ENCODE measurements at regions not wholly inside any gene's neighbourhood (a gene's known extent, or its start where the extent isn't known, plus 50 kb on each side); places are given as distances from the start of the nearest gene placed in this dataset.
"Not testable (repeated sequence)": the region's sequence is repeated elsewhere in the genome, so short reads cannot be mapped to it uniquely, and the experiment has no call there.

DNA sequence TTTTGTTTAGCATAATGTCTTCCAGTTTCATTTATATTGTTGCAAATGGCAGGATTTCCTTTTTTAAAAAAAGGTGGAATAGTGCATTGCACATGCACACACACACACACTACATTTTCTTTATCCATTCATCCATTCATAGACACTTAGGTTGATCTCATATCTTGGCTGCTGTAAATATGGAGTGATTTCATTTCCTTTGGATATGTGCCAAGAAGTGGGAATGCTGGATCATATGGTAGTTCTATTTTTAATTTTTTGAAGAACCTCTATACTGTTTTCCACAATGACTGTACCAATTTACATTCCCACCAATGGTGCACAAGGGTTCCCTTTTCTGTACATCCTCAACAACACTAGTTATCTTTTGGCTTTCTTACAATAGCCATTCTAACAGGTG lies 68.9 kb downstream of the EBLN1 start:
- DNase-seq, result peak in 1 of 2 donors; percentile 50
- Histone ChIP-seq H3K36me3 (no peaks in the 10 kb centered on the region), H3K27me3 (no peaks in the 10 kb centered on the region), H3K4me1 (no peaks in the 10 kb centered on the region), H3K9me3 (peaks cover 0 to 25% (median 20%) of the 10 kb centered on the region in 4 donors), H3K27ac (no peak overlapping the region), H3K4me3 (no peak overlapping the region)
- intact Hi-C loops (cut with DNase I; ENCODE audit: low total_unique reads), result no loop called here
- TF ChIP-seq POLR2AphosphoS5 (IDR thresholded peaks at IDR 0.05) (no peak), POLR2A (IDR thresholded peaks at IDR 0.05) (no peak), EP300 (IDR thresholded peaks at IDR 0.05) (no peak)
- TF ChIP-seq, protein P1, sequence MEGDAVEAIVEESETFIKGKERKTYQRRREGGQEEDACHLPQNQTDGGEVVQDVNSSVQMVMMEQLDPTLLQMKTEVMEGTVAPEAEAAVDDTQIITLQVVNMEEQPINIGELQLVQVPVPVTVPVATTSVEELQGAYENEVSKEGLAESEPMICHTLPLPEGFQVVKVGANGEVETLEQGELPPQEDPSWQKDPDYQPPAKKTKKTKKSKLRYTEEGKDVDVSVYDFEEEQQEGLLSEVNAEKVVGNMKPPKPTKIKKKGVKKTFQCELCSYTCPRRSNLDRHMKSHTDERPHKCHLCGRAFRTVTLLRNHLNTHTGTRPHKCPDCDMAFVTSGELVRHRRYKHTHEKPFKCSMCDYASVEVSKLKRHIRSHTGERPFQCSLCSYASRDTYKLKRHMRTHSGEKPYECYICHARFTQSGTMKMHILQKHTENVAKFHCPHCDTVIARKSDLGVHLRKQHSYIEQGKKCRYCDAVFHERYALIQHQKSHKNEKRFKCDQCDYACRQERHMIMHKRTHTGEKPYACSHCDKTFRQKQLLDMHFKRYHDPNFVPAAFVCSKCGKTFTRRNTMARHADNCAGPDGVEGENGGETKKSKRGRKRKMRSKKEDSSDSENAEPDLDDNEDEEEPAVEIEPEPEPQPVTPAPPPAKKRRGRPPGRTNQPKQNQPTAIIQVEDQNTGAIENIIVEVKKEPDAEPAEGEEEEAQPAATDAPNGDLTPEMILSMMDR (IDR thresholded peaks at IDR 0.05), result no peak

DNA sequence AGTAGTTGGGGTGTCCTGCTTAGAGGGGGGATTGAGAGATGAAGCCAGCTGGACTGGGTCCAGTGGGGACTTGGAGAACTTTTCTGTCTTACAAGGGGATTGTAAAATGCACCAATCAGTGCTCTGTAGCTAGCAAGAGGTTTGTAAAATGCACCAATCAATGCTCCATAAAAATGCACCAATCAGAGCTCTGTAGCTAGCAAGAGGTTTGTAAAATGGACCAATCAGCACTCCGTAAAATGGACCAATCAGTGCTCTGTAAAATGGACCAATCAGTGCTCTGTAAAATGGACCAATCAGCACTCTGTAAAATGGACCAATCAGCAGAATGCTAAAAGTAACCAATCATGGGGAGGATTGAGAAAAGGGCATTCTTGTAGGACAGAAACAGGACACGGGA lies 71.9 kb downstream of the EBLN1 start:
- peaks cover 0 to 19% (median 12%) of the 10 kb centered on the region in 4 donors for H3K9me3 ChIP-seq
- DNase-seq; H3K4me1 ChIP-seq; H3K27ac ChIP-seq; H3K27me3 ChIP-seq; H3K36me3 ChIP-seq; H3K4me3 ChIP-seq; intact Hi-C loops (cut with DNase I; ENCODE audit: low total_unique reads): not testable (repeated sequence)
- 90 to 100% (median 97%) methylated on average over 2 of the region's 2 CpGs for WGBS, 5 donors

DNA sequence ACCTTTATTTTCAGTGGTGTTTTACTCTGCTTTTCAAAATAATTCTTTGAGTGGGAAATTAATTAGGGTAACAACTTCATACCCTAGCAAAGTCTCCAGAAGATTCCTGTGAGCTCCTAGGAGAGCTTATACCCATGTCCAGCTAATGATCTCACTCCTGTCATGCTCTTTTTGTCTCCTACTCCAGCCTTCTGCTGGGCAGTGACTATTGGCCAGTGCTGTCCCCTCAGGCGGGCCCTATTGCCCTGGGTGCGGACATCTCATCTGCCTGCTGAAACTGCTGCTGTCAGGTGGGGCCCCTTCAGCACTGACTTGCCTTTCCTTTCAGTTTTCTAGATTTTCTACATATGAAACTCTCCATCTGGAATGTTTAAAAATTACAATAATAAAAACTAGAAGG lies 80.3 kb downstream of the EBLN1 start:
- Histone ChIP-seq H3K9me3 (no peaks in the 10 kb centered on the region), H3K36me3 (no peaks in the 10 kb centered on the region), H3K4me3 (no peak overlapping the region), H3K4me1 (peaks cover 0 to 17% (median 9%) of the 10 kb centered on the region in 4 donors), H3K27me3 (no peaks in the 10 kb centered on the region), H3K27ac (no peak overlapping the region)
- no peak for DNase-seq
- WGBS, 5 donors, result 83 to 91% (median 89%) methylated on average over 2 of the region's 2 CpGs
- intact Hi-C loops (cut with DNase I; ENCODE audit: low total_unique reads), result no loop called here
- TF ChIP-seq, protein P1 (IDR thresholded peaks at IDR 0.05), result no peak
- TF ChIP-seq POLR2A (IDR thresholded peaks at IDR 0.05) (no peak), POLR2AphosphoS5 (IDR thresholded peaks at IDR 0.05) (no peak), EP300 (IDR thresholded peaks at IDR 0.05) (no peak)

DNA sequence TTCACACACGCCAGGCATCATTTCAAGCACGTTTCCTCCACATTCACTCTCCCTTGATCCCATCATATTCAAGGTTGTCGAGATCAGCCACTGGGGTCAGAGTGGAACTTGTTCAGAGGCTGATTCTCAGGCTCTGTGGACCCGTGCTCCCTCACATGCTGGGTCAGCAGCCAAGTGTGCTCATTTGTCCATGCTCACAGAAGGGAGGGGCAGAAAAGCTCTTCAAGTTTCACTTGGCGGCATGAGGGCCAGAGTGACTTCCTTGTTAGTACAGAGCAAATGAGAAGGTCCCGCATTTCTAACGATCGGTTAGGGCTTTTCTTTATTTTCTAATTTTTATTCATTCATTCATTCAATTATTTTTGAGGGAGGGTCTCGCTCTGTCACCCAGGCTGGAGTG lies 82.2 kb downstream of the EBLN1 start:
- no peak overlapping the region for H3K4me3 ChIP-seq
- no peak for TF ChIP-seq EP300 (IDR thresholded peaks at IDR 0.05)
- TF ChIP-seq POLR2A (IDR thresholded peaks at IDR 0.05), result no peak
- TF ChIP-seq POLR2AphosphoS5 (IDR thresholded peaks at IDR 0.05), result no peak
- peak in 1 of 2 donors; percentile 10 for DNase-seq
- no peaks in the 10 kb centered on the region for H3K9me3 ChIP-seq
- no peak overlapping the region for H3K27ac ChIP-seq
- H3K27me3 ChIP-seq, result no peaks in the 10 kb centered on the region
- H3K4me1 ChIP-seq, result peaks cover 0 to 17% (median 9%) of the 10 kb centered on the region in 4 donors
- intact Hi-C loops (cut with DNase I; ENCODE audit: low total_unique reads), result no loop called here
- no peaks in the 10 kb centered on the region for H3K36me3 ChIP-seq
- 75 to 86% (median 83%) methylated on average over 9 of the region's 9 CpGs for WGBS, 5 donors

DNA sequence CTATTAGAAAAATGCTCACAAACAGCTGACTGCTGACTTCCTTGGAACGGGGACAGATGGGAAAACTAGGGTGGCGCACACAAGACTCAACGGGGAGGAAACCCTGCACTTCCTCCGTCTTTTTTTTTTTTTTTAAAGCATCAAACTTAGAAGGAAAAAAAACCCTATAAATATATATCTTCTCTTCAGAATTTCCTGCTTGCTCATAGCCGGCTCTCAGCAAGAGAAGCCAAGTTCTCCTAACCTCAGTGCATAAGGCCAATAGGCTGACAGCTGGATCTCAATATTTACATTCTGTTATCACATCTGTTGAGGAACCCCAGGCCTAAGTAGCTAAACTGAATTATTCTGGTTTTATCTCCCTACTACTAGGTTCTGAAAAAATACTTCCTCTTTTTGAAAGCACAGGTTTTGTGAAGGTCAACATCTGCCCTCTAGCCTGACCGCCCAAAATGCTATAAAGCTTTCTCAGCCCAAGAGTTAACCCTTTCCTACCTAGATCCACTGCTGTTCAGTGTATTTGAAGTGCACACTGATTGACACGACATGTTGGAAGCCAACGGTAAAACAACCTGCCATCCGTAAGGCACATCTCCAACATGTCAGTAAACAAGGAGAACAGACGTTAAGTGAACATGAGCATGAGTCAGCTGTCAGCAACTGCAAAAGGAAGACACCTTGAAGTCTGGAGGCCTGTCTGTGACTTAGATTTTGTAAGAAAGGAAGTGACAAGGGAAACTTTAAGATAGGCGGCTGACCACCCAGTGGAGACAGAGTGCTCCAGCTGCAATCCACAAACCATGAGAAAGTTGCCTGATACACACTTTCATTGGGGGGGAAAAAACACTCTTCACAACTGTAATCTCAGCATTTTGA lies 83.8 kb downstream of the EBLN1 start:
- TF ChIP-seq POLR2A (IDR thresholded peaks at IDR 0.05) (no peak), POLR2AphosphoS5 (IDR thresholded peaks at IDR 0.05) (no peak), EP300 (IDR thresholded peaks at IDR 0.05) (no peak)
- TF ChIP-seq, protein P1 (IDR thresholded peaks at IDR 0.05), result no peak
- Histone ChIP-seq H3K27me3 (no peaks in the 10 kb centered on the region), H3K4me1 (peaks cover 0 to 17% (median 9%) of the 10 kb centered on the region in 4 donors), H3K9me3 (no peaks in the 10 kb centered on the region), H3K27ac (no peak overlapping the region), H3K36me3 (no peaks in the 10 kb centered on the region), H3K4me3 (no peak overlapping the region)
- 25 to 31% (median 27%) methylated on average over 11 of the region's 11 CpGs for WGBS, 5 donors
- intact Hi-C loops (cut with DNase I; ENCODE audit: low total_unique reads), result no loop called here
- DNase-seq, result peak in 1 of 2 donors; percentile 76

DNA sequence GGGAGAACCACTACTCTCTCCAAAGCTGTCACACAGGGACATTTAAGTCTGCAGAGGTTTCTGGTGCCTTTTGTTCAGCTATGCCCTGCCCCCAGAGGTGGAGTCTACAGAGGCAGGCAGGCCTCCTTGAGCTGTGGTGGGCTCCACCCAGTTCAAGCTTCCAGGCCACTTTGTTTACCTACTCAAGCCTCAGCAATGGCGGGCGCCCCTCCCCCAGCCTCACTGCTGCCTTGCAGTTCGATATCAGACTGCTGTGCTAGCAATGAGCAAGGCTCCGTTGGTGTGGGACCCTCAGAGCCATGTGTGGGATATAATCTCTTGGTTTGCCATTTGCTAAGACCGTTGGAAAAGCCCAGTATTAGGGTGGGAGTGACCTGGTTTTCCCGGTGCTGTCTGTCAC lies 87.0 kb downstream of the EBLN1 start:
- 50 to 58% (median 54%) methylated on average over 6 of the region's 6 CpGs for WGBS, 5 donors
- H3K4me3 ChIP-seq; H3K36me3 ChIP-seq; intact Hi-C loops (cut with DNase I; ENCODE audit: low total_unique reads); H3K27ac ChIP-seq; H3K27me3 ChIP-seq; H3K9me3 ChIP-seq; DNase-seq: not testable (repeated sequence)
- H3K4me1 ChIP-seq, result peaks cover 0 to 17% (median 9%) of the 10 kb centered on the region in 4 donors

DNA sequence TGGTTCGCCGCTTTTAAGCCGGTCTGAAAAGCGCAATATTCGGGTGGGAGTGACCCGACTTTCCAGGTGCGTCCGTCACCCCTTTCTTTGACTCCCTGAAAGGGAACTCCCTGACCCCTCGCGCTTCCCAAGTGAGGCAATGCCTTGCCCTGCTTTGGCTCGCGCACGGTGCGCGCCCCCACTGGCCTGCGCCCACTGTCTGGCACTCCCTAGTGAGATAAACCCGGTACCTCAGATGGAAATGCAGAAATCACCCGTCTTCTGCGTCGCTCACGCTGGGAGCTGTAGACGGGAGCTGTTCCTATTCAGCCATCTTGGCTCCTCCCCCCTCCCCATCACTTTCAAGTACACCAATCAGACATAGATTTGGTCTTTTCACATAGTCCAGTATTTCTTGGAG lies 88.2 kb downstream of the EBLN1 start:
- H3K4me3 ChIP-seq; H3K27me3 ChIP-seq; intact Hi-C loops (cut with DNase I; ENCODE audit: low total_unique reads); H3K27ac ChIP-seq; DNase-seq; H3K36me3 ChIP-seq; H3K9me3 ChIP-seq: not testable (repeated sequence)
- peaks cover 0 to 17% (median 9%) of the 10 kb centered on the region in 4 donors for H3K4me1 ChIP-seq
- WGBS, 5 donors, result 92 to 96% (median 95%) methylated on average over 14 to 22 of the region's 22 CpGs

DNA sequence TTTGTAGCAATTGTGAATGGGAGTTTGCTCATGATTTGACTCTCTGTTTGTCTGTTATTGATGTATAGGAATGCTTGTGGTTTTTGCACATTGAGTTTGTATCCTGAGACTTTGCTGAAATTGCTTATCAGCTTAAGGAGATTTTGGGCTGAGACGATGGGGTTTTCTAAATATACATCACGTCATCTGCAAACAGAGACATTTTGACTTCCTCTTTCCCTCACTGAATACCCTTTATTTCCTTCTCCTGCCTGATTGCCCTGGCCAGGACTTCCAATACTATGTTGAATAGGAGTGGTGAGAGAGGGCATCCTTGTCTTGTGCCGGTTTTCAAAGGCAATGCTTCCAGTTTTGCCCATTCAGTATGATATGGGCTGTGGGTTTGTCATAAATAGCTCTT lies 96.6 kb downstream of the EBLN1 start:
- H3K36me3 ChIP-seq; DNase-seq; H3K9me3 ChIP-seq; H3K27ac ChIP-seq; H3K4me3 ChIP-seq; H3K27me3 ChIP-seq; intact Hi-C loops (cut with DNase I; ENCODE audit: low total_unique reads); H3K4me1 ChIP-seq: not testable (repeated sequence)
- WGBS, 5 donors, result 74 to 85% (median 79%) methylated on average over 3 of the region's 3 CpGs
